Right forelimb (tissue), 1 donor: ENCODE measurements at regions not wholly inside any gene's neighbourhood (a gene's known extent, or its start where the extent isn't known, plus 50 kb on each side); places are given as distances from the start of the nearest gene placed in this dataset.

Experiments
- DNase-seq: peaks from one replicate; pipeline ENCODE4 v3.0.0-alpha.2; 2018

DNA sequence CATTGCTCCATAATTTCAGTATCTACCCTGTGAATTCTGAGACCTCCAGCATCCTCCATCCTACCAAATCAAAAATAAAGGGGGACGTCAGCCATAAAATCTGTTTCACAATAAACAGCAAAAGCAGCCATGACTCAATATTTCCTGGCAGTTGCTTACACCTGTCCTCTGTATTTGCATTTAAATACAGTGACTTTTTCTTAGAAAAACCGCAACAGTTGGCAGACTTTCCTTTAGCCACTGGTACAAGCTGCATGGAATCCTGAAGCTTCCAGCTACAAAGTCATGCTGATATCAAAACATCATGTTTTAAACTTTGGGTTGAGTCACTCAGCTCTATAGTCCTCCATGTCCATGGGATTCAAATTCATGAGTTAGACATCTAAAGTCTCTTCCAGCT lies 278.0 kb upstream of the KAZN start:
- DNase-seq = no peak

GRCh38 chr1:14320986-14321385 lies 277.5 kb upstream of the KAZN start:
- no peak for DNase-seq

- no peak for DNase-seq
Measured at GRCh38 chr1:14321422-14321821, 277.1 kb upstream of the KAZN start.

GRCh38 chr1:14323568-14324247 lies 274.8 kb upstream of the KAZN start:
- no peak for DNase-seq

DNA sequence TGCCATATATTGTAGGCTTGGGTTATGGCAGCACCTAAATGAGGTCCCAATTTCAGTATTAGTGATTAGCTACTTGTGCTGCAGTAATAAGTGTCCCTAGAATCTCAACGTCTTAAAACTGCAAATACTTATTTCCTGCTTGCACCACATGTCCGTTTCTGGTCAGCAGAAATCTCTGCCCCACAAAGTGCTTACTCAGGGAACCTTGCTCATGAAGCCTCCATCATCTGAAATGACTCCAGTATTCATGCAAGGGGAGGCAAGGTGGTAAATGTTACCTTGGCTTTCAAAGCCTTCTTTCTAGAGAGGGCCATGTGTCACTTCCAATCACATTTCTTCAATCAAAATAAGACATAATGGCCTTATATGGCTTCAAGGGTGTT lies 274.2 kb upstream of the KAZN start:
- no peak for DNase-seq

DNA sequence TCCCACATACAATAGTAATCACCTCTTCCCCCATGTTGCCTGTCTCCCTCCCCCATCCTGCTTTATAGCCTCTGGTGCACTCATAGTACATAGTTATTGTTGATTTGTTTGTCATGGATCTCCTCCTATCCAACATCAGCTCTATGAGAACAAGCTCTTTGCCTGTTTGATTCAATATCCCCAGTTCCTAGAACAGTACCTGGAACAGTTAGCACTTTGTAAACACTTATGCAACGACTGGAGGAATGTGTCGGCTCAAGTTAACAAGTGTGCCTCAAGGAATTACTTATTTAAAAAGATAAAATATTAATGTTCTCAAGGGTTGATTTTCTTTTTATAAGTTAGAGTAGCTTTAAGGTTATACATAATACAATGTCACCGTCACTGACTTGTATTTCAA lies 271.6 kb upstream of the KAZN start:
- no peak for DNase-seq

- no peak for DNase-seq
Measured at GRCh38 chr1:14328685-14329084, 269.8 kb upstream of the KAZN start.

DNA sequence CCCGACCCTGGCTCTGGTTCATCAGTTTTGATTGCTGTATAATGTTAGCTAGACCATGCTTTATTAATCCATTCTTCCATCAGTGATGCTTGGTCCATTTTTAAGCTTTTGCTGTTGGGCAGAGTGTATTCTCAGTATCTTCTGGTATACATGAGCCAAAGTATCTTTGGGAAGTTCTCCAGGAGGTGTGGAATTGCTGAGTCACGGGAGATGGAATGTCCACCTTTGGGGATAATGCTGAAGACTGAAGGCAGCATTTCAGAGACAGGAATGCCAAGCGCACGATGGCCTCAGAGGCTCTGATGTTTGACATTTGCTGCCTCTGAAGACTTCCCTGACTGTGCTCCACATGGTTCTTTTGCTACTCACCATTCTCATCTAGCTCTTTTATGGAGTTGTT lies 266.3 kb upstream of the KAZN start:
- no peak for DNase-seq

DNA sequence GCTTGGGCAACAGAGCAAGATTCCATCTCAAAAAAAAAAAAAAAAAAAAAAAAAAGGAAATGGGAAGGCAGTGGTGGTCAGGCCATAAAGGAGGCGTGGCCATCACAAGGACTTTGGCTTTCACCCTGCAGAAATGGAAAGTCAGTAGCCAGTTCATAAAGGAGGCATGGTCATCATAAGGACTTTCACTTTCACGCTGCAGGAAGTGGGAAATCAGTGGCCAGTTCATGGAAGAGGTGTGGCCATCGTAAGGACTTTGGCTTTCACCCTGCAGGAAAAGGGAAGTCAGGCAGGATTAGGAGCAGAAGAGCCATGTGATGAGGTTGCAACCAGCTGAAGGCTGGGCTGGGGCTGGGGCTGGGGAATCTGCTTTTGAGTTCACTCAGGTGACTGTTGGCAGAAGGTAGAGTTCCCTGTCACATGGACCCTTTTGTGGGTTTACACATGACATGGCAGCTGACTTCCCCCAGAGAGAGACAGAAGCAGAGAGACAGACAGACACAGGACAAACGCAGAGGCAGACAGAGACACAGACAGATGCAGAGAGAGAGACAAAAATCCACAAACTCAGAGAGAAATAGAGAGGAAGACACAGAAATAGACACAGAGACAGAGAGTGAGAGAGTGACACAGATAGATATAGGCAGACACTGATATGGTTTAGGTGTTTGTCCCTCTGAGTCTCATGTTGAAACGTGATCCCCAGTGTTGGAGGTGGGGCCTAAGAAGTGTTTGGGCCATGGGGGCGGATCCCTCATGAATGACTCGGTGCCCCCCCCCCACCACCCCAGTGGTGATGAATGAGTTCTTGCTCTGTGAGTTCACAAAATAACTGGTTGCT lies 263.9 kb upstream of the KAZN start:
- no peak for DNase-seq

DNA sequence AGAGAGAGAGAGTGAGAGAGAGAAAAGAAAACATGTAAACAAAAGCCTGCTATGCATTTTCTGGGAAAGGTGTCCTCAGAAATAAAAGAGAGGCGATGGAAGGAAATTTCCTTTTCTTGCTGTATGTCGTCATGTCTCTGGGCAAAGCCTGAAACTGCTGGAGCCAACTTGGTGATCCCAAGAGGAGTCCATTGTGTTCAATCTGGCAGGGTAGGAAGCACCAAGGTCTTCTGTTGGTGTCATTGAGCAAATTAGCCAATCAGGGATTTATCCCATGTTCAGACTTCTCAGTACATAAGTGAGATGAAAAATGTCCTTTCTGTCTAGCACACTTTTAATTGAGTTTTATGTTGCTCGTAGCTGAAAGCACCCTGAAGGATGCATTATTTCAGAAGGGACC lies 260.0 kb upstream of the KAZN start:
- DNase-seq = no peak

DNA sequence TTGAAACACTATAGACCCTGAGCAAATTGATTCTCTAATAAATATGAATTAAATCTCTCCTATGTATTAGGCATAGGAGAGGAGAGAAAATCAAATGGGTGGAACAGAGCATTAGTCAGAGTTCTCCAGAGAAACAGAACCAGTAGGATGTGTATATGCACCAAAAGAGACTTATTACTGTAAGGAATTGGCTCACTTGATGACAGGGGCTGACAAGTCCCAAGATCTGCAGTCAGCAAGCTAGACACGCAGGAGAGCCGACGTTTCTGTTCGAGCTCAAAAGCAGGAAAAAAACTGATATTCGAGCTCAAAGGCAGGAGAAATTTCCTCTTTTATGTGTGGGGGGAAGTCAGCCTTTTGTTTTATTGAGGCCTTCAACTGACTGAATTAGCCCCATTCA lies 259.2 kb upstream of the KAZN start:
- DNase-seq = no peak

DNA sequence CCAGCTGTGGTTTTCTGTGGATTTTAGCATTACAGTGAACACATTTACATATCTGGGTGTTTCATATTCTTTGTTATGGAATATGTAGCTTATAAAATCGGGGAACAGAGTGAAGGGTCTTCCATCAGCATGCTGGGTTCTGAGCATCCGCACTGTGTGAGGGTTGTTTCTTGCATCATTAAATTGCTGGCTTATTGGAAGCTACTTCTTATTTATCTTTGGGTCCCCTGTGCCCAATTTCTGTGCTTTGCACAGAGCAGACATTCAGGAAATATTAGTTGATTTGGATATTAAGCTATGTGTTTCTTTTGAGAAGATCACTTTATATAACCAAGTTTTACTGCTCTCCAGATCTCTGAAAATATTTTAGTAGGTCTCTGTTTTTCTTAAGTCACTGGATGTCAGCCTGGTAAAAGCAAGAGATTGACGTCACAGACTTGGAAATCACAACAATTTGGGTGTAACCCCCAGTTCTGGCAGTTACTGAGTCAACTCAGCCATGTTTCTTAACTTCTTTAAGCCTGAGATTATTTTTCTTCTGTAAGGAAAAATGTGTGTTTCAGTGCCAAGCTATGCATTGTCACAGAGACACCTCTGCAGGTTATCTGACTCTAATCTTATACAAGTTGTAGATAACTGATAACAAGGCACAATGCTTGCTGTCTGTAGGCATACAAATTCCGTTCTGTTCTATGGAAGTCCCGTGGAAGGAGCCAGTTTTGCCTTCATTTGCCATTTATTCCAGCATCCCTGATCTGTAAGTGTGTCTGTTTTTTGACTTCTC lies 258.3 kb upstream of the KAZN start:
- DNase-seq = no peak

- no peak for DNase-seq
Measured at GRCh38 chr1:14341147-14341546, 257.3 kb upstream of the KAZN start.

DNA sequence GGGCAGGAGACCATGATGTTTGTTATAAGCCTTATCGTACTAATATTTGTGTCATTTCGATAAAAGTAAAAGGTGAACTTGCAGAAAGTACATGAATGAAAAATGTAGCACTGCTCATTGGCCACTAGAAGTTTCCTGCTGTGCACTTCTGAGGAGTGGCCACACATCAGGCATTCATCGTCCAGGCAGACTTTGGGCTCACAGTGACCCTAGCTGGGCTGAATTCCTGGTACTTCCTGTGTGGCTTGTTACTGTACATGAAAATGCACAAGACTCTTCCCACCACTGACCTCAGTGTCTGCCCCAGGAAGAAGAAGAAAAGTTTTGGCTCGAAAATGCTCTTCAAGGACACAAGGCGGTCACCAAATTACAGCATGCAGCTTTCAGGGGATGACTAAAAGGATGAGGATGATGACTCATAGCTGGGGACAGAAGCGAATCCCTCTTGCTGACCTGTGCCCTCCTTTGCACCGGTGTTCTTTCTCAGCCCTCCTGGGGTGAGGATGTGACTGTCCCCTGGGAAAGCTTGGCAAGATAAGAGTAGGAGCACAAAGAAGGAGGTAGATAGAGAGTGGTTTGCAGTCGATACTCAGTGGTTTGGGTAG lies 252.4 kb upstream of the KAZN start:
- no peak for DNase-seq

GRCh38 chr1:14347186-14347585 lies 251.3 kb upstream of the KAZN start:
- DNase-seq = no peak

GRCh38 chr1:14347776-14348175 lies 250.7 kb upstream of the KAZN start:
- DNase-seq = no peak

DNA sequence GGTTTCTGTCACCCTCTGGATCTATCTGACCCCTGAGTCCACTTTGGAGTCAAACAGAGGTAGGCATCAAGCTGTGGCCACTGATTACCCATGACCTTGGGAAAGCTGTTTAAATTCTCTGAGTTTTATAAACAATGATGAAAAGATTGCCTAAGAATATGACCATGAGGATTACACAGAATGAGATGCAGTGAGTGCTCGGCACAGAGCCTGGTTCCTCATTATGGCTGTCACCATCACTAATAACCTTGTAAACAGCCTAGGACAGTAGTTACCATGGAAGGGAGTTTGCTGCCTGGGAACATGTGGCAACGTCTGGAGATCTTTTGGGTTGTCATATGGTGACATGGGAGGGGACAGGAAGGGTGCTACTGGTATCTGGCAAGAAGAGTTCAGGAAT lies 248.3 kb upstream of the KAZN start:
- no peak for DNase-seq

DNA sequence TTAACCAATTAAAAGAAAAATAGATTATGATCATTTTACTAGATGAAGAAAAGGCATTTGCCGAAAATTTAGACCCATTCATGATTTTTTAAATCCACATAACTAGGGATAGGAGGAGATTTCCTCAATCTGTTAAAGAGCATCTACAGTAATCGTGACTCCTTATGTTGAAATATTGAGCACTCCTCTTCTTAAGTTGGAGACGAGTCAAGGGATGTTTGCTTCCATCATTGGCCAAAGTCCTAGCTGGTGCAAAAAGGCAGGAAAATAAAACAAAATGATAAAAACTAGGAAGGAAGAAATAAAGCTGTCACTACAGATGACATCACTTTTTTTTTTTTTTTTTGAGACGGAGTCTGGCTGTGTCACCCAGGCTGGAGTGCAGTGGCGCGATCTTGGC lies 245.6 kb upstream of the KAZN start:
- DNase-seq = no peak

DNA sequence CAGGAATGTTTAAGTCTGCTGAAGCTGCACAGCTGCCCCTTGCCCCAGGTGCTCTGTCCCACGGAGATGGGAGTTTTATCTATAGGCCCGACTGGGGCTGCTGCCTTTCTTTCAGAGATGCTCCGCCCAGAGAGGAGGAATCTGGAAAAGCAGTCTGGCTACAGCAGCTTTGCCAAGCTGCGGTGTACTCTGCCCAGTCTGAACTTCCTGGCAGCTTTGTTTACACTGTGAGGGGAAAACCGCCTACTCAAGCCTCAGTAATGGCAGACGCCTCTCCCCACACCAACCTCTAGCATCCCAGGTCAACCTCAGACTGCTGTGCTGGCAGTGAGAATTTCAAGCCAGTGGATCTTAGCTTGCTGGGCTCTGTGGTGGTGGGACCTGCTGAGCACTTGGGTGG lies 237.5 kb upstream of the KAZN start:
- DNase-seq = peak; percentile 66

GRCh38 chr1:14362331-14362730 lies 236.2 kb upstream of the KAZN start:
- DNase-seq = no peak

- no peak for DNase-seq
Measured at GRCh38 chr1:14363036-14363590, 235.4 kb upstream of the KAZN start.

GRCh38 chr1:14363707-14364413 lies 234.6 kb upstream of the KAZN start:
- no peak for DNase-seq
